Superior temporal gyrus (tissue), 1 donor: ENCODE measurements at regions not wholly inside any gene's neighbourhood (a gene's known extent, or its start where the extent isn't known, plus 50 kb on each side); places are given as distances from the start of the nearest gene placed in this dataset.
"Not testable (repeated sequence)": the region's sequence is repeated elsewhere in the genome, so short reads cannot be mapped to it uniquely, and the experiment has no call there.

Experiments used
- DNase-seq: peaks from one replicate; pipeline ENCODE4 v3.0.0-alpha.2; 2016; ENCODE audit errors: extremely low spot score

DNA sequence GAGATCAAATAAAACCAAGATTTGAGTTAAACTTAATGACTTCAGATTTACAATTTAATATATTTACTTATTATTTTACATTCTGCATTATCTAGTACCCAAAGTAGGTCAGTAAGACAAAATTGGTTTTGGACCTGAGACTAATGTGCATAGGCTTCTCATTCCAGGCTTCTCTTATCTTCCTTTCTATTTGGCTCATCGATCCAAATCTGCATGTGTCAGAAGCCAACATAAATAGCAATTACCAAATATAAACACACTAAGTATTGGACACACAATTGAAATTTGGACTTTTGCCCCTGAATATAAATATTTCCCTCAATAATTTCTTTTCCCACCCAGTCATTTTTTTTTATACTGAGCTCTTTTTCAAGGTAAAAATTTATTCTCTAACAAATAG lies 290.6 kb upstream of the ARHGEF26 start:
- no peak for DNase-seq

DNA sequence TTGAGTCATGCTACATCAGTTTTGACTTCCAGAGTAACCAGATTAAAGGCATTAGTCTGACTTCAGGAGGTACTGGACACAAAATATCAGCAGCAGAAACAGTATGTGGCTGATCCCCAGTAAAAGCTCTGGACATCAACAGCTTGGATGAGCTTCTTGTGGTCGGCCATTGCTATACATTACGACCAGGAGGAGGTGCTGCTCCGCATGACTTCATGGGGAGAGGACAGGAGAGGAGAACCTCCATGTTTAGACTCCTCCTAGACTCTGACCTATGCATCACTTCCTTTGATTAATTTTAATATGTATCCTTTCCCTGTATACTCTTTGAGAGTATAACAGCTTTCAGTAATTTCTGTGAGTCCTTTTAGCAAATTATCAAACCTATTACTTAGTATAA lies 285.6 kb upstream of the ARHGEF26 start:
- no peak for DNase-seq

DNA sequence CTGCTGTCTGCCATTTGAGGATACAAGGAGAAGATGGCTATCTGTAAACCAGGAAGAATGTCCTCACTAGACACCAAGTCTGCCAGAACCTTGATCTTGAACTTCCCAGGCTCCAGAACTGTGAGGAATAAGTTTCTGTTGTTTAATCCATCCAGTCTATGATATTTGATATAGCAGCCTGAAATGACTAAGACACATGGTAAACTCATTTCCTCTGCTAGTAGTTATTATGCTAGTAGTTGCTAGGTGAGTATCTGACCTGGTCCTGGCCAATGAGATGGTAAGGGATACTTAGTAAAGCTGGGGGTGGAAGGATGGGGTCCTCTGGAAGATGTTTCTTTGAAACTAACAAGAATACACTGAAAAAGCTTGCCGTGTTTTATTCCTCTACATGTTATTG lies 280.7 kb upstream of the ARHGEF26 start:
- no peak for DNase-seq

DNA sequence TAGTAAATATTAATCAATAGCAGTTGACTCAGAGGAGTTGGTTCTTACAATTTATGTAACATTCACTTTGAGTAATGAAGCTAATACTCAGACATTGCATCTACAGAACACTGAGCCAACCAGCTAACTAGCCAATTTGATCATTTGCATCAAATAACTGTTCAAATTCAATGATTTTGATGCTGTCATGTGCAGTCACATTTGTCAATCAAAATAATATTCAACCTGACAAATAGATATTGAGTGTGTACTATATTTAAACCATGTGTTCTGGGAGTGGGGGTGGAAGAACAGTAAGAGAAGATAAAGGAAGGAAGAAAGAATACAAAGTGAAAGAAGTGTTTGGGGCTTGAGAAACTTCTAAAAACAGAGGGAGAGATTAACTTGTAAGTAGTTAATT lies 277.2 kb upstream of the ARHGEF26 start:
- no peak for DNase-seq

DNA sequence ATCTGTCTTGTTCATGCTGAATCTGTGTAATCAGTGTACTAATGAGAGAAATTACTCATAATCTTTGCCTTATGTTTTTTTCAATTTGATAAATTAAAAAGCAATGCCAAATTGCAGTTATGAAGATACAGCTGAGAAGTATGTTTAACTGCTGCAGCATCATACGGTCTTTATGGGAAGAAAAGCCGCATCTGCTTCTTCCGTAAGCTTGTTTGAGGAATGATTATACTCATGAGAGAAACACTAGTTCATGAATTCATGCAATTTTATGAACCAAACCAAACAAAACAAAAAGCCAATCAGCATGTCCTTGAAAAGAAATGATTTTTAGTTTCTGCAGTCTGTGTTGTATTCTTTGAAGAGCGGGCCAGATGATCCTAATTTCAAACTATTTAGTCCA lies 275.9 kb upstream of the ARHGEF26 start:
- no peak for DNase-seq

DNA sequence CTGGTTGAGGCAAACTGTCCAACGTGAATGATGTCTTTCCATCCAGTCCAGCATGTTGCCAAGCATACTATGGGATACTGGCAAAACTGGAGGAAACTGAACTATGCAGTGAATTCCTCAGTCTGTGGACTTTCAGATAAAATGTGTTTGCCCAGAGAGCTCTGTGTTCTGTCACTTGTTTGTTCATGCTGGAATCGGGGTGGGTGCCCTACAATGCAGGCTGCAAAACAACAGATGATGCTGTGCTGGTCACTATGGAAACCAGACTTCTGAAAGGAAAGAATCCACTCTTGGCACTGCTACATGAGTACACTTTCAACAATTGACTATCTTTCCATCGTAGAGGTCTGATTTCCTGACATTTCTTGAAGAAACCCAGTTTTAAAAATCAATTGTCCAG lies 272.5 kb upstream of the ARHGEF26 start:
- peak; percentile 42 for DNase-seq

DNA sequence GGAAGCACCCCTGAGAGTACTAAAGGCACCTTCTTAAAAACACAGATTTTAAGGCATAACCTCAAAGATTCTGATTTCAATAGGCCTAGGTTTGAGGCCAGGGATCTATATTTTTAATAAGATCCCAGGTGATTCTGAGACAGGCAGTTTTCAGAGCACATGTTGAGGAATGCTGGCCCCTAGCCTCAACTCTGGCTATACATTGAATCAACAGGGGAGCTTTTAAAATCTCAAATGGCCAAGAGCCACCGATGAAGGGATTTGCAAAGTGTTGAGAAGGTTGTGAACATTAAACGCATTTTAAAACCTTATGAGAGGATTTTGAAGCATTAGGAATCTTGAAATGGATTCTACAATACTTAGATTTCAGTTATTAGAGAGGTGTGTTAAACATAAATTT lies 268.8 kb upstream of the ARHGEF26 start:
- no peak for DNase-seq

DNA sequence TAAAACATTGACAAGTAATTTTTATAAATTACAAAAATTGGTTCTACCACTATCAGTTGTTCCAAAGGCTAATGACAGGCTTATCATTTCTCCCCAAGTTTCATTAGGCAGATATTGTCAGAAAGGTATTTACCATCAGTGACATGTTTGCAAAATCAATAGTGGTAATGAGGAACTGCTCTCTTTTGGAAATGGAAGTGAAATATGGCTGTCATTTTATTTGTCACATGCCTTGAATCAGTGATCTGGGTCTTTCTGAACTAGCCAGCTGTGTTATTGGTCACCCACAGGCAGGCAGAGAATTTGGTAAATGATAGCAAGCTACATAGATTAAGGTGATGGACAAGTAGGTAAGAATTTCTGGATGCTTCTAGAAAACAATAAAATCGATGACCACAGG lies 268.0 kb upstream of the ARHGEF26 start:
- DNase-seq, result no peak

DNA sequence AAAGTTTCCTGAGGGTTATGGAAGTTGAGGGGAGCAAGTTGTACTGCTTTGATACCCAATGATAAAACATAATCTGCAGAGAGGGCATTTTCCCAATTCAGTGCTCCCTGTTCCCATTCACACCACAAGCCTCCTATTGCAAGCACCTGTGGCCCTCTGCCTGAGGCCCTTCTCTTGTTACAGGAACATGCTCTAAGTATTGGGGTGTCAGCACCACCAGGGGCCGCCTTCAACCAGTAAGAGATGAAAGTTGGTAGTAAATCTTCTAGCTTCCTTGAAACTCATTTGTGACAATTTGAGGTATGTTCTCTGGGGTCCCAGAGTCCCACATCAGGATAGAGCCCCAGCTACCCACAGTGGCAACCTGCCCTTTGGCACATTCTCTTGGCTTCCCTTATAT lies 265.4 kb upstream of the ARHGEF26 start:
- DNase-seq, result no peak

DNA sequence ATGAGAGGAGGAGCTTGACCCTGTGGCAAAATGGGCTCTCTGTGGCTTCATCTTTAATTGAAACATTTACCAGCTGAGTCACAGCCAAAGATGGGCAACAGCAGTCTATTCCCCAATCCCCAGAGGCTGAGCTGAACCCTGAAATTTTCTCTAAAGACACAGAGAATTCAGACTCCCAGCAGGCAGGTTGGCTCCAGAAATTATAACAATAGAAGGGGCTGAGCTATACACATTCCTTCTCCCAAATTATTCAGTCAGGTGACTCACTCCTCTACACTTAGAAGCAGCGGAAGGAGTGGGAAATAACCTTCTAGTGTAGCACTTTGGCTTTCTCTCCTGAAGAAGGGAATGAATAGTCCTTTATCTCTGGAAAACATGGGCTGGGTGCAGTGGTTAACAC lies 264.3 kb upstream of the ARHGEF26 start:
- DNase-seq, result no peak

DNA sequence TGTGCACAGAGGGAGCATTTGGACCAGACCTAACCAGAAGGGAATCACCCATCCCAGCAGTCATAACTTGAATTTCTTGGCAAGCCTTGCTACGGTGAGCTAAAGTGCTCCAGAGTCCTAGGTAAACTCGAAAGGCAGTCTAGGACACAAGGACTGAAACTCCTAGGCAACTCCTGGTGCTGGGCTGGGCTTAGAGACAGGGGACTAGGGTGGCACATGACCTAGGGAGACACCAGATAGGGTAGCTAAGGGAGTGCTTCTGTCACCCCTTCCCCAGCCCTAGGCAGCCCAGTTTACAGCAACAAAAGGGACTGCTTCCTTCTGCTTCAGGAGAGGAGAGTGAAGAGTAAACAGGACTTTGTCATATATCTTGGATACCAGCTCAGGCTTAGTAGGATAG lies 256.4 kb upstream of the ARHGEF26 start:
- no peak for DNase-seq

DNA sequence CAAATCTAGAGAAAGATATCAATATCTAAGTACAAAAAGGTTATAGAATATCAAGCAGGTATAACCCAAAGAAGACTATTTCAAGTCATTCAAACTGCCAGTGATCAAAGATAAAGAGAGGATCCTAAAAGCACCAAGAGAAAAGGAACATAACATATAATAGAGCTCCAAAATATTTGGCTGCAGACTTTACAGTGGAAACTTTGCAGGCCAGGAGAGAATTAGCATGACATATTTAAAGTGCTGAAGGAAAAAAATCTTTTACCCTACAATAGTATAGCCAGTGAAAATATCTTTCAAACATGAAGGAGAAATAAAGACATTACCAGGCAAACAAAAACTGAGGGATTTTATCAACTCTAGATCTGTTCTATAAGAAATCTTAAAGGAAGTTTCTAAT lies 254.3 kb upstream of the ARHGEF26 start:
- DNase-seq, result no peak

DNA sequence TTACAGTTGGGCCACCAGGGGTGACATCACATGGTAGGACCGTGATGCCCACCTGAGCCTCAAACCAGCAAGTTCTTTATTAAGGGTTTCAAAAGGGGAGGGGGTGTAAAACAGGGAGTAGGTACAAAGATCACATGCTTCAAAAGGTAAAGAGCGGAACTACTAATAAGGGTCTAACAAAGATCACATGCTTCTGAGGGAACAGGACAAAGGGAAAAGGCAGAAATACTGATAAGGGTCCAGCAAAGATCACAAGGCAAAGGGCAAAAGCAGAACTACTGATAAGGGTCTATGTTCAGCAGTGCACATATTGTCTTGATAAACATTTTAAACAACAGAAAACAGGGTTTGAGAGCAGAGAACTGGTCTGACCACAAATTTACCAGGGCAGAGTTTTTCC lies 246.8 kb upstream of the ARHGEF26 start:
- DNase-seq, result not testable (repeated sequence)

DNA sequence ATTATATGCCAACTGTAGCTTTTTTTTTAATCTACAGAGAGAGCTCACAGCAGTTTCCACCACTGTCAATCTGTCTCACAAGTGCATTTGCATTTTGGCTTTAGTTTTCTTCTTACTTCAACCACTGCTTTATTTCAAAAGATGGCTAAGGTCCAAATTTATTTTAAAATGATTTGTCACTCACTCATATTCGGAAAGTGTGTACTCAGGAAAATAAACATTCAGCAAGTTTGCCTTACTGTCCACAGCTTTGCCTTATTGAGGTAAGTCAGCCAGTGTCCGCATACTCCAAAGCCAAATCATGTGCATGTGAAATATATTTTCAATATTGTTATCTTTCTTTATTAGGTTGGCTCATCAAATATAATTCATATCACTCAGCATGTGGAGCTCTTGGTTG lies 240.7 kb upstream of the ARHGEF26 start:
- DNase-seq, result no peak

DNA sequence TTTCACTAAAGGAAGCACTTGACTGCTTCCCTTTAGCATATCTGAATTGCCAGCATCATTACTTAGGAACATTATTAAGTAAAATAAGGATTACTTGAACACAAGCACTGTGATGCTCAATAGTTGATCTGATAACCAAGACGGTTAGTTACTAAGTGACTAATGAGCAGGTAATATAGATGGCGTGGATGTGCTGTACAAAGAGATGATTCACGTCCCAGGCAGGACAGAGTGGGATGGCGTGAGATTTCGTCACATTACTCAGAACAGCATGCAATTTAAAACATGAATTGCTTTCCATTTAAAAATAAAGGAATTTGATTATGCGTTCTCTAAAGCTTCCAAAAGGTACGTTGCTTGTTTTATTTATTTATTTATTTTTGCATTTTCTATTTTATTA lies 240.0 kb upstream of the ARHGEF26 start:
- DNase-seq, result no peak

DNA sequence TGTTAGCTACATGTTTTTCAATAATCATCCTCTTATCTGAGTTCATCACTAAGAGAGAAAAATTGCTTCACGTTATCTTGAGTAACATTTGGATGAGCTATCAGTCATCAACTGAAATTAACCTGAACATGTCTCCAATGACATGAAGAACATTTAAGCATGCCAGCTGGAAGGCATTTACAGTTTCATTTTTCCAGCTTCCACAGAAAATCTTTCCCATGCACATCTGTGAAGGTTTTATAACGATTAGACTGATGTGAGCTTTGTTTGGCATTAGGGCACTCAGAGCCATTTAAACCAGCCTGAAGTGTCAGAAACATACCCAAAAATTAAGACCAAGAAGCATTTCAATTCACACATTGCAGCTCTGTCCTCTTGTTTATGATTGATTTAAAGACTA lies 235.8 kb upstream of the ARHGEF26 start:
- DNase-seq, result no peak

DNA sequence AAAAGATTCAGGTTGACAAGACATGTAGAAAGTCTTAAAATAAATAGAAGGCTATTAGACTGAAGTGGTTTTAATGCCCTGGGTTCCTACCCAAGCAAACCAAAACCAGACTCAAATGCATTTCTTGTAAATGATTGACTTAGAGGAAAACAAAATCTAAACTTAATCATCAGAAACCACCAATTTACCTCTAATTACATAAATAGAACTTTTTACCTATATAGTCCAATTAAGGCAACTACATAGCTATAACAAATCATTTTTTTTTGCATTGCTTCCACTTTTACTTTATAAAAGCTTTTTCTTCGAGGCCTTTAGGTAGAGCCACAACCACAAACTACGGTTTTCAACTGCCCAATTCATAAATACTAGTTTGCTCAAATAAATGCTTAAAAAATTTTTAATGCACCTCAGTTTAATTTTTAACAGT lies 231.3 kb upstream of the ARHGEF26 start:
- no peak for DNase-seq

DNA sequence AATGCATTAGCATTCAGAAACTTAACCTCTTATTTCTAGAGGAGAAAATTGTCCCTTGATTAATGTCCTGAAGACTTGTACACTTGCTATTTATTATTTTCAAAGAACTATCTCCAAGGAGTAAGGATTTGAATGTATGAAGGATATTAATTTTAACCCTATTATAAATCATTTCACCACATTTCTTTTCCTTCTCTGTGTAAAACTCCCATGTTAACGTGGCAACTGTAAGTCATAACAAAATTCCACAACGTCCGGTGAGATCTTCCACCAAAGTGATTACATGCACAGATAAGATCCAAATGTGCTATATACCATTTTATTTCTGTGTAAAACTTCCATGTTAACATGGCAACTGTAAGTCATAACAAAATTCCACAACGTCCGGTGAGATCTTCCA lies 229.1 kb upstream of the ARHGEF26 start:
- no peak for DNase-seq

DNA sequence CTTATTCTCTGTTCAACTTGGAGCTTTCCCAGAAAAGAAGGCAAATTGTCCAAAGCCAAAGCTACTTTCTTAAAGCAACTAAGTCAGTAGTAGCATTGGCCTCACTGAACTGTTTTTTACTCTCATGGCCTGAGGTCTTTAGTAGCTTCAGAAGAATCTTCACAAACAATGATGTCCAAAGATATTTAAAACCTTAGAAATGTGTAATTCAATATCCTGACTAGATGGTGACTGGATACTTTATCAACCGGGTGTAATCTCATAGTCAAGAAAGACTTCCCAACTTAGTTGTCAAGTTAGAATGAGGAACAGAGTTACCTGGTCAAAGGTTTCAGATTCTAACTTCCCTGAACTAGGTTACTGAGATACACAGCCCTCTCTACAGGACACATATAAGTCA lies 226.3 kb upstream of the ARHGEF26 start:
- no peak for DNase-seq

DNA sequence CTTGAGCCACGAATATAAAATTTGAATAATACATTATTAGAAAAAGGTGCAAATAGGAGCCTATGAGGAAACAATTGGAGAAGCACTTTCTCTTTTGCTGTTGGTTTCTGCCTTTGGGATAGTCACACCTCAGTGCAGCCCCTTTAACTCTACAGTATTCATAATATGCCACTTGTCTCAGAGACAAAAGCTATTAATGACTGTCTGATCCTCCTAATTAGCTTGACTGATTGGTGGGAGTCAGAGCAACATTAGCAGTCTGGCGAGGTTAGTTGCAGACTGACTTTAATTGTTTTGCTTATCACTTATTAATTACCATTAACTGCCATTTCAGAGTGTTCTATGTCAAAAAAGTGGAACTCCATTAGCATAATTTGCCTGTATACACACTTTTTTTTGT lies 225.0 kb upstream of the ARHGEF26 start:
- DNase-seq, result no peak

DNA sequence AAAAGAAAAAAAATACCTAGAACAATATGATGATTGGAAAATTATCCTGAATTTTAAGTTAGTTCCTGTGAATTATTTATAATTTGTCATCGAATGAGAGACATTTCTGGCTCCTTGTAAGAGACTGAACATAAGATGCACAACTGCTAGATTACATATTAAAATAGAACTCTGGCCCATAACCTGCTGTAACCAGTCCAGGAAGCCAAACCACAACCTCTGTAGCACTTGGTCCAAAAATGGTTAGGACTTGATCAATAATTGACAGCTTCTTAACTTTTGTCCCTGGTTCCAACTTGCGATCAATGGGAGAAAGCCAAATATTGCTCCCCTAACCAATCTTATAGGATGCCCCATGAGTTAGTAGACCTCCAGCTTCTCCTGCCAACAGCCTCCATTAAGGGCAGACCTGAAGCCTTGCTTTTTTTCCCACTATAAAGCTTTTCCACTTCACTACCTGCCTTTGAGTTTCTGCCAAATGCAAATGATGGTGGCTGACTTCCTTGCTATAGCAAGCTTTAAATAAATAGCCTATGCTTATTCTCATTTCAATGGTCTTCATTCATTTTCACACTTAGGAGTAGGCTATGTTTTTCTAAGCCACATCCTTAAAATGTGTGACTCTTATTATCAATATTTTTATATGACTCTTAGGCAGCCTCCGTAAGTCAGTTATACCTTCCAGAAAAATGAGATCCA lies 224.0 kb upstream of the ARHGEF26 start:
- no peak for DNase-seq

DNA sequence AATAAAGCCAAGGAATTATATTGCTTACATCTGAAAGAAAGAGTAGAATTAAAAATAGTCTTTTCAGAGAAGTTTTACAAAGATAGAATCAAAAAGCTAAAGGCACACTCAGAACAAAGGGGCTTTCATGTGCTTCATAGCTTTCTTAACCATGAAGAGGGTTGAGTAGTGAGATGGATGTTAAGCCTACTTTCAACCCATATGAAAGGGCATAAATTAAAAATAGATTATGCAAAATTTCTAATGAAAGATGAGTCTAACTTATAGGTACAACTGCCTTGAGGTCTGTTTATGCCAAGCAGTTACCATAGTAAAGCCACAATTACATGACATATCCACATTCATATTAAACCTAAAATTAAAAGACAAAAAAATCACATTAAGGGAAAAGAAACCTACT lies 223.3 kb upstream of the ARHGEF26 start:
- DNase-seq, result no peak

DNA sequence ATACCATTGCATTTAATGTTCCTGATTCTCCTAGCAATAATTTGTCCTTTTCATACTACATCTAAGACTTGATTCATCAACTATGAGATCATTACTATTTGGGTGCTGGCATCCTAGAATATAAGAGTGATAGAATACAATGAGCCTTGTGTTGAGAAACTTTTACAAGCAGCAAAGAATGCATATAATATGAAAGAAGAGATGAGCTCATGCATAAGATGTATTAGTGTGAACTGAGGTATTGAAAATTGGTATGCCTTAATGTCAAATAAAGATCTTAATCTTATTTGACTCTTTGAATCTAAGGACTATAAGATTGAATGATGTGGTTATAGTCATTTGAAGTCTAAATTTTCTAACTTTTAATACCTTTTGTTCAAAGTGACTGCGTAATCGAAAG lies 220.0 kb upstream of the ARHGEF26 start:
- no peak for DNase-seq

DNA sequence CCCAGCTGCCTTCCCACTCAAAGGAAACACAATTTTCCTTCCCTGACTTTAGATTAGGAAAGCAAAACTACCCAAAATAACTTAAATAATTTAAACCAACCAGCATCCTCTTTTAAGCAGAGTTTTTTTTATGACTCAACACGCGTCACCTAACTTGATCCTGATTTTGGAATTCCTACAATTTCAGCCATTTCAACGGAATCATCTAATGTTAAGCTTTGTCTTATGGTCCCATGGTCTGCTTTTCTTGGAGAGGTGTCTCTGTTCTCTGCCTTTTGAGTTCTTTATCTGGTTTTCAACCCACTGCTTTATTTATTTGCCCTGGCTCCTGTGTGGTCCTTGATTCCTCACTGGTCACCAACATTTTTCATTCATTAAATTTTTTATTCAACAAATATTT lies 219.2 kb upstream of the ARHGEF26 start:
- no peak for DNase-seq
